Lower leg skin (tissue), 4 donors: ENCODE measurements at regions not wholly inside any gene's neighbourhood (a gene's known extent, or its start where the extent isn't known, plus 50 kb on each side); places are given as distances from the start of the nearest gene placed in this dataset.

ENCODE experiments used
- DNase-seq, 2 donors: peaks; one replicate each; pipeline ENCODE4 v3.0.0-alpha.2; 2019; ENCODE audit warnings: low spot score in 2 of 2
- H3K4me3 ChIP-seq: fragments of 200-600 bp; sonication (generic); 2 replicates; pipeline ENCODE4 v1.5.1; 2017; ENCODE audit warnings: mild to moderate bottlenecking, low read depth; ENCODE audit not compliant: poor library complexity, severe bottlenecking
- CTCF ChIP-seq, 3 donors: fragments of 450-650 bp; IDR thresholded peaks; one replicate each; pipeline ENCODE4 v1.5.1; 2016; ENCODE audit warnings: antibody characterized with exemption in 3 of 3, mild to moderate bottlenecking in 3 of 3, moderate library complexity in 2 of 3
- POLR2A ChIP-seq, 2 donors: fragments of 450-650 bp; IDR thresholded peaks; one replicate each; pipeline ENCODE4 v1.6.1; 2016 to 2017; ENCODE audit warnings: antibody characterized with exemption in 2 of 2, mild to moderate bottlenecking in 1 of 2, moderate library complexity in 1 of 2
- WGBS, 2 donors: methylation state at CpG; one replicate each; pipeline ENCODE4 v1.1.5; 2018; 5-methylcytosine and 5-hydroxymethylcytosine counted together
- intact Hi-C: fragments of 100-400 bp; cut with DNase I; formaldehyde crosslinking; loops from one replicate; pipeline ENCODE4 v1.15.0; 2023; ENCODE audit warnings: low total_unique reads

- WGBS, 2 donors: 69 to 76% methylated on average over 2 of the region's 2 CpGs
- TF ChIP-seq CTCF (IDR thresholded peaks at IDR 0.05) (no peak), POLR2A (IDR thresholded peaks at IDR 0.05) (no peak)
- no peak overlapping the region for H3K4me3 ChIP-seq
- DNase-seq: no peak
- intact Hi-C loops: no loop called here
Measured at GRCh38 chr19:28168557-28168956, 1044.4 kb downstream of the UQCRFS1 start.

GRCh38 chr19:28166025-28166424 is 1046.9 kb downstream of the UQCRFS1 start:
- TF ChIP-seq POLR2A (IDR thresholded peaks at IDR 0.05): no peak
- no peak for TF ChIP-seq CTCF (IDR thresholded peaks at IDR 0.05)
- DNase-seq: no peak
- 82 to 89% methylated on average over 8 of the region's 8 CpGs for WGBS, 2 donors
- no peak overlapping the region for H3K4me3 ChIP-seq
- intact Hi-C loops: no loop called here

- H3K4me3 ChIP-seq: no peak overlapping the region
- no peak for DNase-seq
- intact Hi-C loops: no loop called here
- TF ChIP-seq POLR2A (IDR thresholded peaks at IDR 0.05) (no peak), CTCF (IDR thresholded peaks at IDR 0.05) (no peak)
- 72% methylated on average over 3 of the region's 3 CpGs for WGBS, 2 donors
Measured at GRCh38 chr19:28164214-28164613, 1048.7 kb downstream of the UQCRFS1 start.

- H3K4me3 ChIP-seq: no peak overlapping the region
- no peak for DNase-seq
- intact Hi-C loops: no loop called here
- TF ChIP-seq CTCF (IDR thresholded peaks at IDR 0.05): no peak
- TF ChIP-seq POLR2A (IDR thresholded peaks at IDR 0.05): no peak
Measured at GRCh38 chr19:28159065-28159464, 1053.9 kb downstream of the UQCRFS1 start.

GRCh38 chr19:28155265-28155664 is 1057.7 kb downstream of the UQCRFS1 start:
- TF ChIP-seq POLR2A (IDR thresholded peaks at IDR 0.05) (no peak), CTCF (IDR thresholded peaks at IDR 0.05) (no peak)
- no peak for DNase-seq
- 69 to 78% methylated on average over 1 of the region's 1 CpG for WGBS, 2 donors
- H3K4me3 ChIP-seq: no peak overlapping the region
- intact Hi-C loops: no loop called here

GRCh38 chr19:28154077-28154476 is 1058.9 kb downstream of the UQCRFS1 start:
- H3K4me3 ChIP-seq: no peak overlapping the region
- no peak for DNase-seq
- TF ChIP-seq POLR2A (IDR thresholded peaks at IDR 0.05): no peak
- TF ChIP-seq CTCF (IDR thresholded peaks at IDR 0.05): no peak
- intact Hi-C loops: no loop called here
- 70% methylated on average over 2 of the region's 2 CpGs for WGBS, 2 donors
